SK-N-SH treated with all-trans-retinoic acid at 6 μM for 48 hours (cell line): ENCODE measurements at regions not wholly inside any gene's neighbourhood (a gene's known extent, or its start where the extent isn't known, plus 50 kb on each side); places are given as distances from the start of the nearest gene placed in this dataset.

Experiments used
- ARNTL ChIP-seq: fragments of 450-650 bp; formaldehyde crosslinking; IDR thresholded peaks from 2 replicates; pipeline ENCODE4 v1.5.0; 2020; ENCODE audit warnings: low read depth, mild to moderate bottlenecking, moderate library complexity, borderline replicate concordance
- BACH2 ChIP-seq: fragments of 250-450 bp; sonication (Bioruptor Pico); IDR thresholded peaks from 2 replicates; pipeline ENCODE4 v1.9.0; 2021; ENCODE audit warnings: mild to moderate bottlenecking, borderline replicate concordance
- CREB5 ChIP-seq: fragments of 250-450 bp; sonication (Bioruptor Pico); IDR thresholded peaks from 2 replicates; pipeline ENCODE4 v1.5.1; 2020; ENCODE audit warnings: low read depth, mild to moderate bottlenecking, moderate library complexity
- CSRNP3 ChIP-seq: fragments of 250-450 bp; sonication (Bioruptor Pico); IDR thresholded peaks from 2 replicates; pipeline ENCODE4 v1.5.1; 2021; ENCODE audit warnings: mild to moderate bottlenecking, moderate library complexity
- ESRRG ChIP-seq: fragments of 250-450 bp; sonication (Bioruptor Pico); IDR thresholded peaks from 2 replicates; pipeline ENCODE4 v1.6.1; 2021; ENCODE audit warnings: mild to moderate bottlenecking
- OSR1 ChIP-seq: fragments of 250-450 bp; sonication (Bioruptor Pico); IDR thresholded peaks from 2 replicates; pipeline ENCODE4 v1.8.0; 2022; ENCODE audit warnings: moderate library complexity, mild to moderate bottlenecking, inconsistent platforms
- PATZ1 ChIP-seq: fragments of 250-450 bp; sonication (Bioruptor Pico); IDR thresholded peaks from 2 replicates; pipeline ENCODE4 v1.8.0; 2020; ENCODE audit warnings: mild to moderate bottlenecking, moderate library complexity, borderline replicate concordance
- POU6F1 ChIP-seq: fragments of 250-450 bp; sonication (Bioruptor Pico); IDR thresholded peaks from 2 replicates; pipeline ENCODE4 v1.8.0; 2021; ENCODE audit warnings: low read depth, mild to moderate bottlenecking, moderate library complexity, borderline replicate concordance
- PPARA ChIP-seq: fragments of 250-450 bp; sonication (Bioruptor Pico); IDR thresholded peaks from 2 replicates; pipeline ENCODE4 v1.5.0; 2020; ENCODE audit warnings: mild to moderate bottlenecking, borderline replicate concordance
- RARB ChIP-seq: fragments of 250-450 bp; sonication (Bioruptor Pico); IDR thresholded peaks from 2 replicates; pipeline ENCODE4 v1.8.0; 2021; ENCODE audit warnings: mild to moderate bottlenecking, moderate library complexity
- TSHZ2 ChIP-seq: fragments of 250-450 bp; sonication (Bioruptor Pico); IDR thresholded peaks from 2 replicates; pipeline ENCODE4 v1.5.0; 2020; ENCODE audit warnings: mild to moderate bottlenecking, moderate library complexity
- ZC3H10 ChIP-seq: fragments of 250-450 bp; sonication (Bioruptor Pico); IDR thresholded peaks from 2 replicates; pipeline ENCODE4 v1.5.1; 2021; ENCODE audit warnings: mild to moderate bottlenecking, moderate library complexity
- ZFP30 ChIP-seq: fragments of 450-650 bp; formaldehyde crosslinking; IDR thresholded peaks from 2 replicates; pipeline ENCODE4 v1.5.0; 2022; ENCODE audit warnings: mild to moderate bottlenecking, moderate library complexity
- ZNF70 ChIP-seq: fragments of 450-650 bp; formaldehyde crosslinking; IDR thresholded peaks from 2 replicates; pipeline ENCODE4 v1.5.0; 2020; ENCODE audit warnings: mild to moderate bottlenecking, moderate library complexity

GRCh38 chrX:26590849-26591248, 374.9 kb downstream of the MAGEB5 start:
- TF ChIP-seq ZFP30 (CRISPR knock-in tag) (no peak), ARNTL (CRISPR knock-in tag) (no peak), ZC3H10 (CRISPR knock-in tag) (no peak), CREB5 (CRISPR knock-in tag) (no peak), ZNF70 (CRISPR knock-in tag) (no peak), ESRRG (no peak), CSRNP3 (CRISPR knock-in tag) (no peak), POU6F1 (CRISPR knock-in tag) (no peak), RARB (CRISPR knock-in tag) (no peak), BACH2 (CRISPR knock-in tag) (no peak), OSR1 (CRISPR knock-in tag) (no peak), PPARA (CRISPR knock-in tag) (no peak), TSHZ2 (CRISPR knock-in tag) (no peak), PATZ1 (CRISPR knock-in tag) (no peak)
